ENCODE measurements at regions not wholly inside any gene's neighbourhood (a gene's known extent, or its start where the extent isn't known, plus 50 kb on each side); places are given as distances from the start of the nearest gene placed in this dataset.
"Not testable (repeated sequence)": the region's sequence is repeated elsewhere in the genome, so short reads cannot be mapped to it uniquely, and the experiment has no call there.

- DNase-seq (ENCODE audit: low read depth) = no peak
Observed at GRCh38 chr3:43236008-43236407, 50.3 kb upstream of the SNRK start.

- DNase-seq (ENCODE audit: low read depth) = no peak
Observed at GRCh38 chr3:43233062-43233461, 53.3 kb upstream of the SNRK start.

- no peak for DNase-seq (ENCODE audit: low read depth)
Observed at GRCh38 chr3:43231276-43232000, 54.9 kb upstream of the SNRK start.

- not testable (repeated sequence) for DNase-seq (ENCODE audit: low read depth)
Observed at GRCh38 chr3:43229865-43230264, 56.5 kb upstream of the SNRK start.

GRCh38 chr3:43227685-43228084 is 58.7 kb upstream of the SNRK start:
- DNase-seq (ENCODE audit: low read depth) = not testable (repeated sequence)

- no peak for DNase-seq (ENCODE audit: low read depth)
Observed at GRCh38 chr3:43224405-43225073, 61.8 kb upstream of the SNRK start.

GRCh38 chr3:43223670-43224364 is 62.5 kb upstream of the SNRK start:
- no peak for DNase-seq (ENCODE audit: low read depth)

GRCh38 chr3:43222590-43222989 is 63.8 kb upstream of the SNRK start:
- no peak for DNase-seq (ENCODE audit: low read depth)

GRCh38 chr3:43221076-43221475 is 65.3 kb upstream of the SNRK start:
- no peak for DNase-seq (ENCODE audit: low read depth)

- DNase-seq (ENCODE audit: low read depth) = no peak
Observed at GRCh38 chr3:43219616-43220015, 66.7 kb upstream of the SNRK start.

- no peak for DNase-seq (ENCODE audit: low read depth)
Observed at GRCh38 chr3:43218921-43219320, 67.4 kb upstream of the SNRK start.

- DNase-seq (ENCODE audit: low read depth) = no peak
Observed at GRCh38 chr3:43218156-43218555, 68.2 kb upstream of the SNRK start.

- DNase-seq (ENCODE audit: low read depth) = no peak
Observed at GRCh38 chr3:43217633-43218032, 68.7 kb upstream of the SNRK start.

GRCh38 chr3:43217206-43217605 is 69.1 kb upstream of the SNRK start:
- DNase-seq (ENCODE audit: low read depth) = no peak

GRCh38 chr3:43215663-43216275 is 70.6 kb upstream of the SNRK start:
- DNase-seq (ENCODE audit: low read depth) = no peak

- DNase-seq (ENCODE audit: low read depth) = no peak
Observed at GRCh38 chr3:43215138-43215537, 71.2 kb upstream of the SNRK start.

GRCh38 chr3:43214616-43215015 is 71.7 kb upstream of the SNRK start:
- no peak for DNase-seq (ENCODE audit: low read depth)

- no peak for DNase-seq (ENCODE audit: low read depth)
Observed at GRCh38 chr3:43213631-43214030, 72.7 kb upstream of the SNRK start.

GRCh38 chr3:43212914-43213611 is 73.3 kb upstream of the SNRK start:
- no peak for DNase-seq (ENCODE audit: low read depth)

- DNase-seq (ENCODE audit: low read depth) = no peak
Observed at GRCh38 chr3:43211681-43212080, 74.7 kb upstream of the SNRK start.

- DNase-seq (ENCODE audit: low read depth) = no peak
Observed at GRCh38 chr3:43210049-43211027, 76.0 kb upstream of the SNRK start.

Measured in activated gamma-delta T cell treated with anti-CD3 and anti-CD28 coated beads, Interleukin-2, amount 50 U/mL, for 16 hours (primary cell).